Memory B cell (primary cell): ENCODE measurements at regions not wholly inside any gene's neighbourhood (a gene's known extent, or its start where the extent isn't known, plus 50 kb on each side); places are given as distances from the start of the nearest gene placed in this dataset.

ENCODE experiments used
- ATAC-seq: fragments of 150-1000 bp; cut with Tn5 transposase; 2 replicates; pipeline ENCODE4 v1.10.0; 2021; ENCODE audit warnings: low read depth, mild to moderate bottlenecking, moderate library complexity
- DNase-seq, 2 donors: peaks; one replicate each; pipeline ENCODE4 v3.0.0; 2022; ENCODE audit warnings: low spot score in 2 of 2
- H3K27ac Mint-ChIP-seq: one replicate; pipeline ENCODE4 v1.8.0; 2022; ENCODE audit warnings: mild to moderate bottlenecking, moderate library complexity, mixed read lengths
- H3K27me3 Mint-ChIP-seq: one replicate; pipeline ENCODE4 v1.8.0; 2022; ENCODE audit warnings: mixed read lengths
- H3K36me3 Mint-ChIP-seq: one replicate; pipeline ENCODE4 v1.8.0; 2022; ENCODE audit warnings: mild to moderate bottlenecking, mixed read lengths
- H3K4me1 Mint-ChIP-seq: one replicate; pipeline ENCODE4 v1.8.0; 2022; ENCODE audit warnings: mixed read lengths
- H3K4me3 Mint-ChIP-seq: one replicate; pipeline ENCODE4 v1.8.0; 2022; ENCODE audit warnings: mild to moderate bottlenecking, moderate library complexity, mixed read lengths
- H3K9me3 Mint-ChIP-seq: one replicate; pipeline ENCODE4 v1.8.0; 2022; ENCODE audit warnings: mixed read lengths

DNA sequence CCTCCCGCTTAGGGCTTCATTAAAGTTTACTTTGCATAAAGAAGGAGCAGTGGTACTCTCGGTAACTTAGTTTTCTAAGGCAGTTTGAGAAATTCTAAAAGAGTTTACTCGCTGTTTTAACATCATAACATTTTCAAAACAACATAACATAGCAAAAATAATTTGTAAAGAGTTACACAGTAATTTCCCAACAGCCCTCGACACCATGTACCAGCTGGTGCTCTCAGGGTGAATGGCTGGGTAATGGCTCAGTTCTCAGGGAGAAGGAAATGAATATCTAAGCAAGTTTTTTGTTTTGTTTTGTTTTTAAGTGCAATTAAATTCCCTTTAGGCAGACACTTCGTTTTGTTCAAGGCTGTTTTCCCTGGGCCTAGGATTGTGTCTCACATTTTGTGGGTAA is 435.3 kb downstream of the C4orf33 start:
- H3K4me1 Mint-ChIP-seq, result peaks cover 3% of the 10 kb centered on the region
- H3K27me3 Mint-ChIP-seq, result no peaks in the 10 kb centered on the region
- H3K9me3 Mint-ChIP-seq, result peaks cover 1% of the 10 kb centered on the region
- DNase-seq, result no peak
- no peaks in the 10 kb centered on the region for H3K36me3 Mint-ChIP-seq
- H3K27ac Mint-ChIP-seq, result no peak overlapping the region
- H3K4me3 Mint-ChIP-seq, result no peak overlapping the region
- ATAC-seq, result no peak

- DNase-seq (no peak), ATAC-seq (no peak)
- Mint-ChIP-seq H3K36me3 (no peaks in the 10 kb centered on the region), H3K27ac (no peak overlapping the region), H3K4me3 (no peak overlapping the region), H3K27me3 (peaks cover 1% of the 10 kb centered on the region), H3K4me1 (peaks cover 3% of the 10 kb centered on the region), H3K9me3 (peaks cover 1% of the 10 kb centered on the region)
Measured at GRCh38 chr4:129532573-129532972, 436.6 kb downstream of the C4orf33 start.

DNA sequence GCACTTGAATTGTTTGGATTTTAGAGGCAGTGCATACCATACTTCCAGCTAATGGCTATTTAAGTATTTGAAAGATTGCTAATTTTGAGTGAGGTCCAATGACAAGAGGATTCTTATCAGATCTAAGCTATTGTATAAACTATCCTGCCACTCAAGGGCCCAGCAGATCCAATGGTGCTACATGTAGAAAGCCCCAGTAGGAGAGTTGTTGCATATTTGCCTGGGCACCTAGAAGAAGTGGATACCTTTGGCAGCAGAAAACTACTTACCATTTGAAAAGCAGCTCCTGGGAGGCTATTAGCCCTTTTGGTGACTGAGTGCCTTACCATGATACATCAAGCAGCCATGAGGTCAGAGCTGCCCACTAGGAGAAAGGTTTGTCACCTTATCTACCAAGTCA is 447.3 kb downstream of the C4orf33 start:
- no peak for ATAC-seq
- Mint-ChIP-seq H3K27me3 (no peaks in the 10 kb centered on the region), H3K9me3 (peaks cover 1% of the 10 kb centered on the region), H3K36me3 (no peaks in the 10 kb centered on the region), H3K27ac (no peak overlapping the region), H3K4me1 (no peaks in the 10 kb centered on the region), H3K4me3 (no peak overlapping the region)
- DNase-seq, result no peak

- no peaks in the 10 kb centered on the region for H3K9me3 Mint-ChIP-seq
- H3K4me1 Mint-ChIP-seq, result no peaks in the 10 kb centered on the region
- no peaks in the 10 kb centered on the region for H3K27me3 Mint-ChIP-seq
- H3K36me3 Mint-ChIP-seq, result no peaks in the 10 kb centered on the region
- no peak overlapping the region for H3K27ac Mint-ChIP-seq
- H3K4me3 Mint-ChIP-seq, result no peak overlapping the region
- DNase-seq (no peak), ATAC-seq (no peak)
Measured at GRCh38 chr4:129545599-129546278, 449.8 kb downstream of the C4orf33 start.

- Mint-ChIP-seq H3K9me3 (no peaks in the 10 kb centered on the region), H3K27me3 (no peaks in the 10 kb centered on the region), H3K36me3 (no peaks in the 10 kb centered on the region), H3K27ac (no peak overlapping the region), H3K4me1 (no peaks in the 10 kb centered on the region), H3K4me3 (no peak overlapping the region)
- no peak for ATAC-seq
- DNase-seq, result no peak
Measured at GRCh38 chr4:129546531-129546930, 450.6 kb downstream of the C4orf33 start.

GRCh38 chr4:129550281-129550785 is 454.4 kb downstream of the C4orf33 start:
- Mint-ChIP-seq H3K4me3 (no peak overlapping the region), H3K9me3 (no peaks in the 10 kb centered on the region), H3K27me3 (no peaks in the 10 kb centered on the region), H3K36me3 (no peaks in the 10 kb centered on the region), H3K4me1 (no peaks in the 10 kb centered on the region), H3K27ac (no peak overlapping the region)
- ATAC-seq (no peak), DNase-seq (no peak)

DNA sequence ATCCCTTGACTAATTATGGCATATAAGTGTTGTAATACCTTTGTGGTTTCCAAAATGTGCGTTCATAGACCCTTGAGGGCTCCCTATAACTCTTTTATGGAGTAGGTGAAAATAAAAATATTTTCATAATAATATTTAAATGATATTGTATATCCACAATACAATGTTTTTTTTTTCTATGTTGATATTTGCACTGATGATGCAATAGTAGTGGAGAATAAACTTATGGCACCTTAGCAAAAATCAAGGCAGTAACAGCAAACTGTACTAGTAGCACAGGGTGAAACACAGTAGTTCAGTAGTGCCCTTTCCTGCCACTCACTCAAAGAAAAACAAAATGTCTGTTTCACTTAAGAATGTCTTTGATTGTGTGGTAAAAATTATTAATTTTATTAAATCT is 465.3 kb downstream of the C4orf33 start:
- H3K4me3 Mint-ChIP-seq, result no peak overlapping the region
- no peak for ATAC-seq
- no peaks in the 10 kb centered on the region for H3K27me3 Mint-ChIP-seq
- no peak overlapping the region for H3K27ac Mint-ChIP-seq
- H3K4me1 Mint-ChIP-seq, result no peaks in the 10 kb centered on the region
- DNase-seq, result no peak
- no peaks in the 10 kb centered on the region for H3K36me3 Mint-ChIP-seq
- peaks cover 2% of the 10 kb centered on the region for H3K9me3 Mint-ChIP-seq

GRCh38 chr4:129561886-129562671 is 466.1 kb downstream of the C4orf33 start:
- Mint-ChIP-seq H3K4me1 (no peaks in the 10 kb centered on the region), H3K36me3 (no peaks in the 10 kb centered on the region), H3K9me3 (peaks cover 2% of the 10 kb centered on the region), H3K27ac (no peak overlapping the region), H3K4me3 (no peak overlapping the region), H3K27me3 (no peaks in the 10 kb centered on the region)
- ATAC-seq (no peak), DNase-seq (no peak)

DNA sequence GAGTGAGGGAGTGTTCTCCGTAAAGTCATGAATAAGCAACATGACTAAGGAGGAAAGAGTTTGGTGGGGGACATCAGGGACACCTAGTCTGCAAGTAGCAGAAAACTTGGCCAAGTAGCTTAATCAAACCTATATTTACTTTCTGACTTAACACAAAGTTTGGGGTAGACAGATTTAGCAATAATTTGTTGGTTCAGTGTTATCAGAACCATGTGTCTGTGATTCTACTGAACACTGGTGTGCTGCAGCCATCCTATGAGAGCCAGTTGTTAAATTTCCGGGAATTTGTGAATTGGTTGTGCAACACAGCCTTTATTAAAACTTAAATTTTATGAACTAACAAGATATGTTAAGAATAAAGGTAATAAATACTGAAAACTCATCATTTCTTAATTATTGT is 469.3 kb downstream of the C4orf33 start:
- H3K27ac Mint-ChIP-seq, result no peak overlapping the region
- H3K9me3 Mint-ChIP-seq, result peaks cover 2% of the 10 kb centered on the region

DNA sequence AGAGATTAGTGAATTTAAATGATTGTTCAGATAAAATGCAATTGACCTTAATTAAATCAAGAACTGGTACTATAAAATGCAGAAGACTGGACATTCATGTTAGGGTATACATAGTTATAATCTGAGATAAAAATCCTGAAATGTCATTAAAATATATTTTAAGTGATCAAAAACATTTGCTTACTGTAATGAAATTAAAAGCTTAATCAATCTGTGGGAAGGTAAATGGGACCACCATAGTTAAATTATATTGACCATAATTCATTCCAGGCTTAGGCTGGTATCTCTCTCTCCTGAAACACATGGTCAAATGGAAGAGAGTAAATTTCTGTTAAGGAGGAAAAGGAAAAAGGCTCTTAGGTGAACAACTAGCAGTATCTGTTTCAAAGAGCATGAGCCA is 474.4 kb downstream of the C4orf33 start:
- H3K4me1 Mint-ChIP-seq, result no peaks in the 10 kb centered on the region
- H3K36me3 Mint-ChIP-seq, result no peaks in the 10 kb centered on the region
- ATAC-seq, result no peak
- H3K27ac Mint-ChIP-seq, result no peak overlapping the region
- no peak for DNase-seq
- H3K4me3 Mint-ChIP-seq, result no peak overlapping the region
- no peaks in the 10 kb centered on the region for H3K27me3 Mint-ChIP-seq
- H3K9me3 Mint-ChIP-seq, result peaks cover 1% of the 10 kb centered on the region

More for the DNA sequence above, 469.3 kb downstream of the C4orf33 start:
- H3K4me3 Mint-ChIP-seq, result no peak overlapping the region
- no peaks in the 10 kb centered on the region for H3K36me3 Mint-ChIP-seq
- H3K27me3 Mint-ChIP-seq, result no peaks in the 10 kb centered on the region
- no peaks in the 10 kb centered on the region for H3K4me1 Mint-ChIP-seq
- ATAC-seq (no peak), DNase-seq (no peak)

- DNase-seq (no peak), ATAC-seq (no peak)
- no peaks in the 10 kb centered on the region for H3K4me1 Mint-ChIP-seq
- peaks cover 3% of the 10 kb centered on the region for H3K27me3 Mint-ChIP-seq
- H3K27ac Mint-ChIP-seq, result no peak overlapping the region
- no peaks in the 10 kb centered on the region for H3K36me3 Mint-ChIP-seq
- peaks cover 1% of the 10 kb centered on the region for H3K9me3 Mint-ChIP-seq
- H3K4me3 Mint-ChIP-seq, result no peak overlapping the region
Measured at GRCh38 chr4:129578336-129578735, 482.4 kb downstream of the C4orf33 start.

DNA sequence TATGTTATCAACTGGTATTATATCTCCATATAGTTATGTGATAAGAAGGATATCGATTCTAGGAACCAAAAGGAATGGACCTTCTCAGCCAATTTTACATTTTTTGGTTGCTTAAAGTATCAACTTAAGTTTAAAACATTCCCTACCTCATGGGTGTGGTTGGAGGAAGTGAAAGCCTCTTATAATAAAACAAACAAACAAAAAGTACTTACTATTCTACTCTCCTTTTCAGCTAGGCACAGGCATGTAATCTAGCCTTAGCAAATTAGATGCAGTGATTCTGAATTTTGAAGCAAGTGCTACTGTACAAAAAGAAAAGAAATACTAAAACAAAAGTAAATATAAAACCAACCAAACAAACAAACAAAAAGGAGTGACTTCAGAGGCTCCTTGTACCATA is 485.4 kb downstream of the C4orf33 start:
- H3K4me1 Mint-ChIP-seq, result no peaks in the 10 kb centered on the region
- no peak overlapping the region for H3K4me3 Mint-ChIP-seq
- H3K9me3 Mint-ChIP-seq, result no peaks in the 10 kb centered on the region
- no peak overlapping the region for H3K27ac Mint-ChIP-seq
- no peaks in the 10 kb centered on the region for H3K36me3 Mint-ChIP-seq
- ATAC-seq (no peak), DNase-seq (no peak)
- peaks cover 3% of the 10 kb centered on the region for H3K27me3 Mint-ChIP-seq

DNA sequence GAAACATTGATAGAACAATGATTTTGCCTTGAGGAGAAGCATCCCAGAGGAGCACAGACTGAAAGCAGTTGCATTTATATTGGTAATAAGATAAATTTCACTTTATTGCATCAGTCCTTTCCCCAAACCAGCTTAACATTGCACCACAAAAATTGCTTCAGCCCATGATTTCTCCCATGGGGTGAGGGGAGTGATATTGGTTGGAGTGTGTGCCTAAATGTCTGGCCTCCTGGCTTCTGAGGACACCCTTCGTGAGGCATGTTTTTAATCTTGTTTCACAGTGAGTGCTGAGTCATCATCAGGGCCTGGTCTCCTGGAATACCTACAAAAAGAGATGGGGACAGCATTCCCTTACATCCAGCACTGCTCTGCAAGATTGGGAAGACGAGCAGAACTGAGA is 487.9 kb downstream of the C4orf33 start:
- ATAC-seq (no peak), DNase-seq (no peak)
- H3K9me3 Mint-ChIP-seq, result no peaks in the 10 kb centered on the region
- peaks cover 3% of the 10 kb centered on the region for H3K27me3 Mint-ChIP-seq
- no peaks in the 10 kb centered on the region for H3K36me3 Mint-ChIP-seq
- no peak overlapping the region for H3K27ac Mint-ChIP-seq
- H3K4me3 Mint-ChIP-seq, result no peak overlapping the region
- H3K4me1 Mint-ChIP-seq, result no peaks in the 10 kb centered on the region

GRCh38 chr4:129598582-129598981 is 502.6 kb downstream of the C4orf33 start:
- no peaks in the 10 kb centered on the region for H3K36me3 Mint-ChIP-seq
- ATAC-seq (no peak), DNase-seq (no peak)
- no peak overlapping the region for H3K27ac Mint-ChIP-seq
- H3K9me3 Mint-ChIP-seq, result peaks cover 1% of the 10 kb centered on the region
- no peaks in the 10 kb centered on the region for H3K27me3 Mint-ChIP-seq
- no peak overlapping the region for H3K4me3 Mint-ChIP-seq
- H3K4me1 Mint-ChIP-seq, result no peaks in the 10 kb centered on the region

GRCh38 chr4:129600898-129601297 is 504.9 kb downstream of the C4orf33 start:
- ATAC-seq (no peak), DNase-seq (no peak)
- Mint-ChIP-seq H3K9me3 (no peaks in the 10 kb centered on the region), H3K27ac (no peak overlapping the region), H3K27me3 (no peaks in the 10 kb centered on the region), H3K36me3 (no peaks in the 10 kb centered on the region), H3K4me1 (no peaks in the 10 kb centered on the region), H3K4me3 (no peak overlapping the region)
